Mesodermal cell (in vitro differentiated cells): ENCODE measurements at regions not wholly inside any gene's neighbourhood (a gene's known extent, or its start where the extent isn't known, plus 50 kb on each side); places are given as distances from the start of the nearest gene placed in this dataset.

ENCODE experiments used
- H3K27ac ChIP-seq: 2 replicates; pipeline ENCODE4 v1.7.0; 2013; ENCODE audit warnings: mild to moderate bottlenecking, low read depth, low read length, moderate library complexity; ENCODE audit not compliant: severe bottlenecking
- H3K36me3 ChIP-seq: 2 replicates; pipeline ENCODE4 v1.7.1; 2013; ENCODE audit warnings: mild to moderate bottlenecking, low read length, moderate library complexity; ENCODE audit not compliant: control insufficient read depth, insufficient read depth
- H3K4me1 ChIP-seq: one replicate; pipeline ENCODE4 v1.7.1; 2013; ENCODE audit warnings: mild to moderate bottlenecking, low read length; ENCODE audit not compliant: insufficient read depth, control insufficient read depth, poor library complexity, severe bottlenecking
- H3K4me3 ChIP-seq: 2 replicates; pipeline ENCODE4 v1.7.0; 2013; ENCODE audit warnings: low read length, control low read depth, mild to moderate bottlenecking; ENCODE audit not compliant: insufficient read depth, poor library complexity, severe bottlenecking; ENCODE audit errors: extremely low read depth
- H3K9me3 ChIP-seq: 2 replicates; pipeline ENCODE4 v1.7.1; 2013; ENCODE audit warnings: mild to moderate bottlenecking, low read length, moderate library complexity; ENCODE audit not compliant: control insufficient read depth
- WGBS, 2 experiments: methylation state at CpG; one replicate each; pipeline ENCODE4 v1.1.5; 2013; ENCODE audit warnings: missing lambda C conversion rate in 2 of 2; ENCODE audit not compliant: insufficient coverage in 2 of 2; 5-methylcytosine and 5-hydroxymethylcytosine counted together

DNA sequence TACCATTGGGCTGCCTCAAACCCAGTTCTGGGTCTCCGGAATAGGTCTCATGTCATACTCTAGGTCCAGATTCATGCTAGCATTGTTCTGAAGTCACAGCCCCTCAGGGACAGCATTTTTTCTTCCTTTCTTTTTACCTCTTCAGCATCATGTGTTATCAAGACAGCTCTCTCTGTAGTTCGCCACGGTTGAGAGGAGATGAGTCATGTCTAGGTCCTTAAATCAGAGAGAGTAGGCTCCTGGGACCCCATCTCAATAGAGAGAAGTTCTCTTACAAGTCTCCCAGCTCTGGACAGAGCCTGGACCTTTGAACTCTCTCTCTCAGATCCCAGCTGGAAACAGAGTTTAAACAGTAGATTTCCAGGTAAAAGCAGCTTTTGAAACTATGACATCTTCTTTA lies 332.4 kb upstream of the CD180 start:
- Histone ChIP-seq H3K4me1 (no peaks in the 10 kb centered on the region), H3K27ac (no peak overlapping the region), H3K4me3 (no peak overlapping the region), H3K9me3 (peaks cover 4% of the 10 kb centered on the region), H3K36me3 (no peaks in the 10 kb centered on the region)
- WGBS, 2 experiments, result 86 to 100% methylated on average over 1 of the region's 3 CpGs

DNA sequence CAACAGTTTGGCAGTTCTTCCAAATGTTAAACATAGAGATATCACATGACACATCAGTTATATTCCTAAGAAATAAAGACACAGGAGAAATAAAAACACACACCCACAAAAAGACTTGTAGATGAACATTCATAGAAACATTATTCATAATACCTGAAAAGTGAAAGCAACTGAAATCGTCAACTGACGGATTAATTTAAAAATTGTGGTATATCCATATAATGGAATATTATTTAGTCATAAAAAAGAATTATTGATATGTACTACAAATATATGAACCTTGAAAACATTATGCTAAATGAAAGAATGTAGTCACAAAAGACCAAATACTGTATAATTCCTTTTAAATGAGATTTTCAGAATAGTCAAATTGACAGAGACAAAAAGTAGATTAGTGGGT lies 330.2 kb upstream of the CD180 start:
- Histone ChIP-seq H3K9me3 (peaks cover 4% of the 10 kb centered on the region), H3K4me3 (no peak overlapping the region), H3K4me1 (no peaks in the 10 kb centered on the region), H3K27ac (no peak overlapping the region), H3K36me3 (no peaks in the 10 kb centered on the region)
- no CpG with 5 or more reads among the region's 2 CpGs for WGBS, 2 experiments

DNA sequence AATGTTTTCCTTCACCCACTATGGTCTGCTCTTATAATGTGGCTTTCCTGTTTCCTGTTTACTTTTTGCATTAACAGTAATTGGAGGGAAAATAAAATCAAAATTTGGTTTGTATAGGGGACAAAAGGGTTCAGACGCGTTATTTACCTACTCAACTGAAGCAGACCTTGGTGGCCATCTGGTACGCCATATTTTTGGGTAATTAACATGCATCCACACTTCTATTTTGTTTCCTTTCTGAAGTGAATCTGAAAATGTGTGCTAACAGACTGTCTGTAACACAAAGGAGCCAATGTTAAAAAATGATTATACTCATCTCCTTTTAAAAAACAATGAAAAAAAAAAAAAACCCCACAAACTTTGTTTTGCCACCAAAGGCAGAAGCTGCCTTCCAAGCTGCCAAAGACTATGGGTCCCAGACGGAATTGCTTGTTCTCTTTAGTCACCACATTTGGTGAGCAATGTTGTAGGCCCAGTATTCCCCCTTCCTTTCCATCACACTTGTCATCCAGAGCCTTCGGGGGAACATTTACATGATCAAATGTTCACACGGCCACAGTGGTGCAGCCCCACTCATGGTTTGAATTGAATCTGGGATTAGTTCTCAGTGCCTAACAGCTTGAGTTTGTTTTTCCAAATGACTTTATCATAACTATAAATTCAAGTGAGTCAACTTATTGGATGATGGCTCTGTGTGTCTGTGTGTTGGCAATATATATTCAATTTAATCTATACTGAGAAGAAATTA lies 323.7 kb upstream of the CD180 start:
- H3K9me3 ChIP-seq, result no peaks in the 10 kb centered on the region
- H3K36me3 ChIP-seq, result no peaks in the 10 kb centered on the region
- no peak overlapping the region for H3K27ac ChIP-seq
- WGBS, 2 experiments, result 80% methylated on average over 2 of the region's 6 CpGs; no CpG with 5 or more reads in 1 of the 2 experiments
- no peaks in the 10 kb centered on the region for H3K4me1 ChIP-seq
- no peak overlapping the region for H3K4me3 ChIP-seq

DNA sequence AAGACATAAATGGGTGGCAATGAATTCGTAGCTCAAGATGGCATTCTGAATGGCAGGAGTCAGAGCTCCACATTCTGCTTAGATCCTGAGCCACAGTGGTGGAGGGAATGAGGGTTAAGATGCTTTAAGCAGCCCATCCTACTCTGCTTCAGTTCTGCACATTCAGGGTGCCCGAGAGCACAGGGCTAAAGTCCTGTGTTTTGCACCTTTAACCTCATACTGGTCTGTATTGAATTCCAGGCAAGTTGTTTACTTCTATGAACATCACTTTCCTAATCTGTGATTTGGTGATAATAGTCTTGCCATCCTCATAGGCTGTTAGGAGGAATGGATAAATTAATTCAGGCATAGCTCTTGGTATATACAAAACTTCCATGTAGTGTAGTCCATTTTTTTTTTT lies 321.6 kb upstream of the CD180 start:
- H3K4me1 ChIP-seq, result no peaks in the 10 kb centered on the region
- WGBS, 2 experiments, result no CpG with 5 or more reads among the region's 2 CpGs
- H3K27ac ChIP-seq, result no peak overlapping the region
- no peaks in the 10 kb centered on the region for H3K9me3 ChIP-seq
- H3K4me3 ChIP-seq, result no peak overlapping the region
- no peaks in the 10 kb centered on the region for H3K36me3 ChIP-seq

DNA sequence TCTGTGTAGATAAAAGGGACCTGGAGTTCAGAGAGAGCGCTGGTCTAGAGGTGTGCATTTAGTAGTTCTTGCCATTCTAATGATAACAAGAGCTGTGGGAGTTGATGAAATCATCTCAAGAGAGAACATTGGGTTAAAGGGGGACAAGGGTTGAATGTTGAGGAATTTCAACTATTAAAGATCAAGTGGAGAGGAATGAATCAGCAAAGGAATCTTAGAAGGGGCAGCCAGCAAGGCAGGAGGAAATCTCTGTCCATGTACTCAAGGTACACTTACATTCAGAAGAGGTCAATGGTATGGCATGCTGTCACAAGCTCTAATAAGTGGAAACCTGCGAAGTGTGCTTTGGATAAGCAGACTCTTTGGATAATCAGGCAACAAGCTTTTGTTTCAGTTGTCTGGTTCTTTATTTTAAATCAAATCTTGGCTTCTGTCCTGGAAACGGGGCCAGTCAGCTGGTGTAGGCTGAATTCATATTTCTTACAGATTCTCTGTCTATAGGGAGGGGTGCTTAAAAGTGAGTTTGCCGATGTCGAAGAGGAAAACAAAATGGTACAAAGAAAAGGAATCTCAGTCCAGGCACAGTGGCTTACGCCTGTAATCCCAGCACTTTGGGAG lies 320.5 kb upstream of the CD180 start:
- H3K36me3 ChIP-seq, result no peaks in the 10 kb centered on the region
- H3K4me1 ChIP-seq, result no peaks in the 10 kb centered on the region
- H3K27ac ChIP-seq, result no peak overlapping the region
- H3K9me3 ChIP-seq, result no peaks in the 10 kb centered on the region
- no peak overlapping the region for H3K4me3 ChIP-seq
- WGBS, 2 experiments, result 89% methylated on average over 4 of the region's 6 CpGs

DNA sequence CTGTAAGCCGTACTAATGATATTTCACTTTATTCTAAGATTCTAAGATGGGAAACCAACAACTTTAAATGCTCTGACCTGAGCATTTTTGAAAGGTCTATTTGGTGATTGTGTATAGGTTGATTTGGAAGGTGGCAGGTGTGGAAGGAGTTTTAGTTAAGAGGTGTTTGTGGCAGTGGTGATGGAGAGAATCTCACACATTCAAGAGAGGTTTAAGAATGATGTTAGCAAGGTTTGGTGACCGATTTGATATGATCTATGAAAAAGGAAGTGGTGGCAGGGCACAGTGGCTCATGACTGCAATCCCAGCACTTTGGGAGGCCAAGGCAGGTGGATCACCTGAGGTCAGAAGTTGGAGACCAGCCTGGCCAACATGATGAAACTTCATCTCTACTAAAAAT lies 319.2 kb upstream of the CD180 start:
- no peaks in the 10 kb centered on the region for H3K4me1 ChIP-seq
- H3K9me3 ChIP-seq, result no peaks in the 10 kb centered on the region
- no peak overlapping the region for H3K4me3 ChIP-seq
- H3K27ac ChIP-seq, result no peak overlapping the region
- 83 to 88% methylated on average over 1 of the region's 2 CpGs for WGBS, 2 experiments
- no peaks in the 10 kb centered on the region for H3K36me3 ChIP-seq

DNA sequence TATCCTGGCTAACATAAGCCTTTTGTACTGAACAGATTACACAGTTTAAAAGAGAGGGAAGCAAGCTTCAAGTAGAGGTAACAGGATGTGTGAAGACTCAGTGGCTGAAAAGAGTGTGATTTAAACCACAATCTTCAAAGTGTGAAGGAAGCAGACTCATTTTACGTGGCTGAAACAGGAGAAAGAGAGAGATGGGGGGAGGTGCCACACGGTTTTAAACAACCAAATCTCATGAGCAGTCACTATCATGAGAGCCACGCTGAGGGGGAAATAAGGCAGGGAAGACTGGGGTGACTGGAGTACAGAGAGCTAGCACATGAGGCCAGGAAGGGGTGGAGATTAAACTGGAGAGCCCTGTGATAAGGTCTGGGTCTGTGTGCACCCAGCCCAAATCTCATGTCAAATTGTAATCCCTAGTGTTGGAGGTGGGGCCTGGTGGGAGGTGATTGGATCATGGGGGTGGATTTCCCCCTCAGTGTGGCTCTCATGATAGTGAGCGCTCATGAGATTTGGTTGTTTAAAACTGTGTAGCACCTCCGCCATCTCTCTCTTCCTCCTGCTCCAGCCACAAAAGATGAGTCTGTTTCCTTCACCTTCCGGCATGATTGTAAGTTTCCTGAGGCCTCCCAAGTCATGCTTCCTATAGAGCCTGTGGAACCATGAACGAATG lies 318.6 kb upstream of the CD180 start:
- Histone ChIP-seq H3K27ac (no peak overlapping the region), H3K36me3 (no peaks in the 10 kb centered on the region), H3K4me1 (no peaks in the 10 kb centered on the region), H3K4me3 (no peak overlapping the region), H3K9me3 (no peaks in the 10 kb centered on the region)
- WGBS, 2 experiments, result 88 to 95% methylated on average over 6 of the region's 7 CpGs

DNA sequence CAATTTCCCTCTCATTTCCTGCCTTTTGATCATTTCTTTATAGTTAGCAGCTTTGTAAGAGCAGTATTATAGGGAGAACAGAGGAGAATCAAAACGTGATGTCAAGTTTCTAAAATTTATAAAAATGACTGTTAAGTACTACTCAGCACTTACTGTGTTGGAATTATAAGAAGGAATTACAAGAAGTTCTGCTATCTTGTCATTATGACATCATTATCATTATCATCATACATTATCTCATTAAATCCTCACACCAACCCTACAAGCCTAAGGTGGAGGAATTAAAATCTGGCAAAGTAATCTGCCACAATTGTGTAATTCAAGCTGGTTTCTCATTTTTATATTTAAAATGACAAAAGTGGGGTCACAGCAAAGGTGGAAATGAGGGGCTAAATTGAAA lies 316.2 kb upstream of the CD180 start:
- H3K9me3 ChIP-seq, result no peaks in the 10 kb centered on the region
- H3K27ac ChIP-seq, result no peak overlapping the region
- WGBS, 2 experiments, result no CpG with 5 or more reads among the region's 1 CpG
- no peak overlapping the region for H3K4me3 ChIP-seq
- no peaks in the 10 kb centered on the region for H3K4me1 ChIP-seq
- no peaks in the 10 kb centered on the region for H3K36me3 ChIP-seq

DNA sequence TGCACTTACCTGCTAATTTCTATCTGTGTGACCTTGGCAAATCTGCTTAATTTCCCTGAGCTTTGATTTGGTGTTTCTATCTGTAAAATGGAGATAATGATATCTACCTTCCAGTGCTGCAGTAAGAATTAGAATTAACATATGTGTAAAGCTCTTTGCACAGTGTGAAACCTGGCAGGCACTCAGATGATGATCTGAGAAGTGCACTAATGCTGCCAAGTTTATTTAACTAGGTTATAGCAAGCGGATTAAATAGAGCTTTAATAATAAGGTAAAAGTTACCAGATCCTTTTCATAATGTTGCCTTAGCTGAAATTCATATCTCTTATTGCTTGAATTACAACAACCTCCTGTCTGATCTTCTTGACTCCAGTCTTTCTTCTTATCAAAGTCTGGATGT lies 315.3 kb upstream of the CD180 start:
- H3K4me1 ChIP-seq, result no peaks in the 10 kb centered on the region
- H3K4me3 ChIP-seq, result no peak overlapping the region
- no peaks in the 10 kb centered on the region for H3K36me3 ChIP-seq
- no peak overlapping the region for H3K27ac ChIP-seq
- WGBS, 2 experiments, result 100% methylated on average over 1 of the region's 1 CpG; no CpG with 5 or more reads in 1 of the 2 experiments
- H3K9me3 ChIP-seq, result no peaks in the 10 kb centered on the region

DNA sequence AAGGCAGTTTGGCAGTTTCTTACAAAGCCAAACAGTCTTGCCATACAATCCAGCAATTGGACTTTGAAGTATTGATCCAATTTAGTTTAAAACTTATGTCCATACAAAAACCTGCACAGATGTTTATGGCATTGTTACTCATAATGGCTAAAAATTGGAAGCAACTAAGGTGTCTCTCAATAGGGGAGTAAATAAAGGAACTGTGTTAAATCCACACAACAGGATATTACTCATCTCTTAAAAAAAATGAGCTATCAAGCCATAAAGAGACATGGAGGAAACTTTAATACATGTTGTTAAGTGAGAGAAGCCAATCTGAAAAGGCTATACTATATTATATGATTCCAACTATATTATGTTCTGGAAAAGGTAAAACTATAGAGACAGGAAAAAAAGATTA lies 313.6 kb upstream of the CD180 start:
- H3K4me1 ChIP-seq, result no peaks in the 10 kb centered on the region
- no peaks in the 10 kb centered on the region for H3K9me3 ChIP-seq
- no peak overlapping the region for H3K4me3 ChIP-seq
- no peak overlapping the region for H3K27ac ChIP-seq
- H3K36me3 ChIP-seq, result no peaks in the 10 kb centered on the region
